GM19328 (cell line): ENCODE measurements at regions not wholly inside any gene's neighbourhood (a gene's known extent, or its start where the extent isn't known, plus 50 kb on each side); places are given as distances from the start of the nearest gene placed in this dataset.

Source experiments
- ATAC-seq: cut with Tn5 transposase; IDR thresholded peaks from one replicate; pipeline ENCODE4 v1.9.1; 2021; ENCODE audit warnings: mild to moderate bottlenecking, moderate library complexity; ENCODE audit not compliant: unreplicated experiment

GRCh38 chr2:211049321-211050018 lies 493.1 kb downstream of the CPS1 start:
- no peak for ATAC-seq

- ATAC-seq = no peak
Observed at GRCh38 chr2:211055438-211055837, 499.0 kb downstream of the CPS1 start.

- ATAC-seq = no peak
Observed at GRCh38 chr2:211061612-211062296, 505.4 kb downstream of the CPS1 start.

- no peak for ATAC-seq
Observed at GRCh38 chr2:211062297-211062612, 505.9 kb downstream of the CPS1 start.

GRCh38 chr2:211067029-211067428 lies 510.6 kb downstream of the CPS1 start:
- ATAC-seq = no peak

GRCh38 chr2:211068108-211068780 lies 511.8 kb downstream of the CPS1 start:
- no peak for ATAC-seq

GRCh38 chr2:211070547-211070946 lies 514.1 kb downstream of the CPS1 start:
- no peak for ATAC-seq

- ATAC-seq = no peak
Observed at GRCh38 chr2:211077216-211077767, 520.9 kb downstream of the CPS1 start.

- ATAC-seq = no peak
Observed at GRCh38 chr2:211084352-211084751, 528.0 kb downstream of the CPS1 start.

GRCh38 chr2:211085056-211085680 lies 528.8 kb downstream of the CPS1 start:
- ATAC-seq = peak; percentile 52

GRCh38 chr2:211086049-211086448 lies 529.6 kb downstream of the CPS1 start:
- no peak for ATAC-seq

- ATAC-seq = no peak
Observed at GRCh38 chr2:211089127-211089526, 532.7 kb downstream of the CPS1 start.

GRCh38 chr2:211093743-211094303 lies 537.4 kb downstream of the CPS1 start:
- peak; percentile 75 for ATAC-seq

GRCh38 chr2:211103989-211104388 lies 547.6 kb downstream of the CPS1 start:
- no peak for ATAC-seq

GRCh38 chr2:211113334-211114175 lies 557.2 kb downstream of the CPS1 start:
- ATAC-seq = no peak

- ATAC-seq = no peak
Observed at GRCh38 chr2:211114826-211115455, 558.5 kb downstream of the CPS1 start.

GRCh38 chr2:211117026-211117425 lies 560.6 kb downstream of the CPS1 start:
- no peak for ATAC-seq

- ATAC-seq = no peak
Observed at GRCh38 chr2:211126256-211126655, 569.9 kb downstream of the CPS1 start.

GRCh38 chr2:211127501-211127900 lies 571.1 kb downstream of the CPS1 start:
- ATAC-seq = no peak

GRCh38 chr2:211128287-211128686 lies 571.9 kb downstream of the CPS1 start:
- no peak for ATAC-seq
